Breast epithelium (tissue), 3 donors: ENCODE measurements at regions not wholly inside any gene's neighbourhood (a gene's known extent, or its start where the extent isn't known, plus 50 kb on each side); places are given as distances from the start of the nearest gene placed in this dataset.

ENCODE experiments used
- POLR2A ChIP-seq: fragments of 450-650 bp; IDR thresholded peaks from one replicate; pipeline ENCODE4 v1.6.1; 2016; ENCODE audit warnings: antibody characterized with exemption, mild to moderate bottlenecking, moderate library complexity
- TF ChIP-seq, protein P1 (sequence below), 3 donors: fragments of 450-650 bp; IDR thresholded peaks; one replicate each; pipeline ENCODE4 v1.5.1; 2016 to 2017; ENCODE audit warnings: antibody characterized with exemption in 3 of 3, mild to moderate bottlenecking in 3 of 3, moderate library complexity in 3 of 3

DNA sequence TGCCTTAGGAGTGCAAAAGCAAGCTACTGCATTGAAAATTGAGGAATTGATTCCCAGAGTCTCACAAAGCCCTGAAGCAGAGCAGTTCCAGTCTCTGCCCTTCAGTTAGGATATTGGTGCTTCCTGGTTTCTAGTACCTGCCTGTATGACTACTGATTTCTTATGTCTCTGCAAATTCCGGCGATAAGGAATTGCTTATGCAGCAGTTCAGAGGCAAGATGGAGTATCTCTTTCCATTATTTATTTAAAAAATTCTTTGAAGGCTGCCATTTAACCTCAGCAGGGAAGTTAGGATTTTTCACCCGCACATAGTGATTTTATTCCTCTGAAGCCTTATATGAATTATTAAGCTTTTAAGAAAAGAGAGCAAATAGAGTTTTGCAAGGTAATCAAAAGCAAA lies 184.9 kb upstream of the SSTR1 start:
- TF ChIP-seq, protein P1, sequence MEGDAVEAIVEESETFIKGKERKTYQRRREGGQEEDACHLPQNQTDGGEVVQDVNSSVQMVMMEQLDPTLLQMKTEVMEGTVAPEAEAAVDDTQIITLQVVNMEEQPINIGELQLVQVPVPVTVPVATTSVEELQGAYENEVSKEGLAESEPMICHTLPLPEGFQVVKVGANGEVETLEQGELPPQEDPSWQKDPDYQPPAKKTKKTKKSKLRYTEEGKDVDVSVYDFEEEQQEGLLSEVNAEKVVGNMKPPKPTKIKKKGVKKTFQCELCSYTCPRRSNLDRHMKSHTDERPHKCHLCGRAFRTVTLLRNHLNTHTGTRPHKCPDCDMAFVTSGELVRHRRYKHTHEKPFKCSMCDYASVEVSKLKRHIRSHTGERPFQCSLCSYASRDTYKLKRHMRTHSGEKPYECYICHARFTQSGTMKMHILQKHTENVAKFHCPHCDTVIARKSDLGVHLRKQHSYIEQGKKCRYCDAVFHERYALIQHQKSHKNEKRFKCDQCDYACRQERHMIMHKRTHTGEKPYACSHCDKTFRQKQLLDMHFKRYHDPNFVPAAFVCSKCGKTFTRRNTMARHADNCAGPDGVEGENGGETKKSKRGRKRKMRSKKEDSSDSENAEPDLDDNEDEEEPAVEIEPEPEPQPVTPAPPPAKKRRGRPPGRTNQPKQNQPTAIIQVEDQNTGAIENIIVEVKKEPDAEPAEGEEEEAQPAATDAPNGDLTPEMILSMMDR (IDR thresholded peaks at IDR 0.05): no peak
- TF ChIP-seq POLR2A: no peak
